ENCODE measurements at regions not wholly inside any gene's neighbourhood (a gene's known extent, or its start where the extent isn't known, plus 50 kb on each side); places are given as distances from the start of the nearest gene placed in this dataset.

DNA sequence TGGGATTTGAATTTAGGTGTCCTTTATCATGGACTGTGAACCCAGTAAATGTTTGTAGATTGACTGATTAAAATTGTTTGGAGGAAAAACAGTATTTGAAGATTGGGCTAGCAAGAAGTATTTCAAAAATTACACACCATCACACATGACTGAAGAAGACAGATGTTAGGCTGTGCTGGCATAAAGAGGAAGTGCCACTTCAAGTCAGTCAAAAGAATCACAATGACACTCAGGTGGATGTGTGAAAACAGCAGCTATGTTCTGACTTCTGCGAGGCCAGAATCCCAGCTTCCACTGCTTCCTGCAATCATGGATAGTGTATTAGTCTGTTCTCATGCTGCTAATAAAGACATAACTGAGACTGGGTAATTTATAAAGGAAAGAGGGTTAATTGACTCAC, 393.3 kb downstream of the DMRT2 start:
- TF ChIP-seq, protein P1, sequence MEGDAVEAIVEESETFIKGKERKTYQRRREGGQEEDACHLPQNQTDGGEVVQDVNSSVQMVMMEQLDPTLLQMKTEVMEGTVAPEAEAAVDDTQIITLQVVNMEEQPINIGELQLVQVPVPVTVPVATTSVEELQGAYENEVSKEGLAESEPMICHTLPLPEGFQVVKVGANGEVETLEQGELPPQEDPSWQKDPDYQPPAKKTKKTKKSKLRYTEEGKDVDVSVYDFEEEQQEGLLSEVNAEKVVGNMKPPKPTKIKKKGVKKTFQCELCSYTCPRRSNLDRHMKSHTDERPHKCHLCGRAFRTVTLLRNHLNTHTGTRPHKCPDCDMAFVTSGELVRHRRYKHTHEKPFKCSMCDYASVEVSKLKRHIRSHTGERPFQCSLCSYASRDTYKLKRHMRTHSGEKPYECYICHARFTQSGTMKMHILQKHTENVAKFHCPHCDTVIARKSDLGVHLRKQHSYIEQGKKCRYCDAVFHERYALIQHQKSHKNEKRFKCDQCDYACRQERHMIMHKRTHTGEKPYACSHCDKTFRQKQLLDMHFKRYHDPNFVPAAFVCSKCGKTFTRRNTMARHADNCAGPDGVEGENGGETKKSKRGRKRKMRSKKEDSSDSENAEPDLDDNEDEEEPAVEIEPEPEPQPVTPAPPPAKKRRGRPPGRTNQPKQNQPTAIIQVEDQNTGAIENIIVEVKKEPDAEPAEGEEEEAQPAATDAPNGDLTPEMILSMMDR (IDR thresholded peaks at IDR 0.05): no peak
- TF ChIP-seq POLR2A (IDR thresholded peaks at IDR 0.05) (no peak), POLR2AphosphoS5 (IDR thresholded peaks at IDR 0.05) (no peak)

Data from transverse colon (tissue), 4 donors.